Endothelial cell (in vitro differentiated cells): ENCODE measurements at regions not wholly inside any gene's neighbourhood (a gene's known extent, or its start where the extent isn't known, plus 50 kb on each side); places are given as distances from the start of the nearest gene placed in this dataset.

Experiments used
- DNase-seq: peaks from one replicate; pipeline ENCODE4 v3.0.0; 2021; ENCODE audit warnings: low spot score
- H3K27ac Mint-ChIP-seq: one replicate; pipeline ENCODE4 v1.8.0; 2021; ENCODE audit warnings: mixed read lengths, inconsistent platforms; ENCODE audit not compliant: unreplicated experiment
- H3K27me3 Mint-ChIP-seq: one replicate; pipeline ENCODE4 v1.8.0; 2021; ENCODE audit warnings: mild to moderate bottlenecking, moderate library complexity, mixed read lengths, inconsistent platforms; ENCODE audit not compliant: unreplicated experiment
- H3K36me3 Mint-ChIP-seq: one replicate; pipeline ENCODE4 v1.8.0; 2021; ENCODE audit warnings: mild to moderate bottlenecking, low read depth, mixed read lengths, inconsistent platforms; ENCODE audit not compliant: unreplicated experiment
- H3K4me1 Mint-ChIP-seq: one replicate; pipeline ENCODE4 v1.8.0; 2021; ENCODE audit warnings: mild to moderate bottlenecking, mixed read lengths, inconsistent platforms; ENCODE audit not compliant: unreplicated experiment
- H3K4me3 Mint-ChIP-seq: one replicate; pipeline ENCODE4 v1.8.0; 2021; ENCODE audit warnings: mild to moderate bottlenecking, mixed read lengths, inconsistent platforms; ENCODE audit not compliant: unreplicated experiment
- H3K9me3 Mint-ChIP-seq: one replicate; pipeline ENCODE4 v1.8.0; 2021; ENCODE audit warnings: mixed read lengths, inconsistent platforms; ENCODE audit not compliant: unreplicated experiment
- CTCF ChIP-seq: fragments of 200-600 bp; sonication (generic); IDR thresholded peaks from one replicate; pipeline ENCODE4 v1.5.0; 2021; ENCODE audit warnings: antibody characterized with exemption; ENCODE audit not compliant: unreplicated experiment

- Mint-ChIP-seq H3K4me1 (no peaks in the 10 kb centered on the region), H3K36me3 (no peaks in the 10 kb centered on the region), H3K4me3 (no peak overlapping the region), H3K27me3 (no peaks in the 10 kb centered on the region), H3K9me3 (no peaks in the 10 kb centered on the region), H3K27ac (no peak overlapping the region)
- no peak for TF ChIP-seq CTCF
- no peak for DNase-seq
Observed at GRCh38 chr1:81118550-81118949, 682.2 kb upstream of the ADGRL2 start.

GRCh38 chr1:81115422-81115821 is 685.3 kb upstream of the ADGRL2 start:
- no peak for DNase-seq
- H3K4me1 Mint-ChIP-seq = no peaks in the 10 kb centered on the region
- H3K9me3 Mint-ChIP-seq = no peaks in the 10 kb centered on the region
- no peaks in the 10 kb centered on the region for H3K36me3 Mint-ChIP-seq
- H3K4me3 Mint-ChIP-seq = no peak overlapping the region
- no peak for TF ChIP-seq CTCF
- H3K27me3 Mint-ChIP-seq = no peaks in the 10 kb centered on the region
- no peak overlapping the region for H3K27ac Mint-ChIP-seq

- Mint-ChIP-seq H3K36me3 (no peaks in the 10 kb centered on the region), H3K4me3 (no peak overlapping the region), H3K4me1 (no peaks in the 10 kb centered on the region), H3K27me3 (no peaks in the 10 kb centered on the region), H3K9me3 (no peaks in the 10 kb centered on the region), H3K27ac (no peak overlapping the region)
- no peak for TF ChIP-seq CTCF
- DNase-seq = no peak
Observed at GRCh38 chr1:81114191-81114590, 686.5 kb upstream of the ADGRL2 start.

GRCh38 chr1:81113688-81114087 is 687.0 kb upstream of the ADGRL2 start:
- no peaks in the 10 kb centered on the region for H3K27me3 Mint-ChIP-seq

GRCh38 chr1:81111818-81112217 is 688.9 kb upstream of the ADGRL2 start:
- H3K36me3 Mint-ChIP-seq = no peaks in the 10 kb centered on the region
- no peaks in the 10 kb centered on the region for H3K27me3 Mint-ChIP-seq
- no peak for DNase-seq
- no peak overlapping the region for H3K4me3 Mint-ChIP-seq
- no peak for TF ChIP-seq CTCF
- H3K4me1 Mint-ChIP-seq = no peaks in the 10 kb centered on the region
- no peak overlapping the region for H3K27ac Mint-ChIP-seq
- H3K9me3 Mint-ChIP-seq = no peaks in the 10 kb centered on the region

More at GRCh38 chr1:81113688-81114087, 687.0 kb upstream of the ADGRL2 start:
- no peaks in the 10 kb centered on the region for H3K36me3 Mint-ChIP-seq
- DNase-seq = no peak
- no peak overlapping the region for H3K27ac Mint-ChIP-seq
- no peaks in the 10 kb centered on the region for H3K4me1 Mint-ChIP-seq
- no peaks in the 10 kb centered on the region for H3K9me3 Mint-ChIP-seq
- TF ChIP-seq CTCF = no peak
- no peak overlapping the region for H3K4me3 Mint-ChIP-seq
